K562 (cell line): ENCODE measurements at regions not wholly inside any gene's neighbourhood (a gene's known extent, or its start where the extent isn't known, plus 50 kb on each side); places are given as distances from the start of the nearest gene placed in this dataset.

ENCODE experiments used
- ARID1B ChIP-seq: fragments of 450-650 bp; IDR thresholded peaks from 2 replicates; pipeline ENCODE4 v1.6.1; 2016; ENCODE audit warnings: antibody characterized with exemption, mild to moderate bottlenecking, inconsistent platforms
- ARNT ChIP-seq, 2 experiments: fragments of 450-650 bp; IDR thresholded peaks; 2 replicates each; pipeline ENCODE4 v1.6.1; 2016; ENCODE audit warnings: mild to moderate bottlenecking in 1 of 2
- GABPB1 ChIP-seq: sonication (generic); formaldehyde crosslinking; IDR thresholded peaks from 2 replicates; pipeline ENCODE4 v1.8.0; 2022; ENCODE audit warnings: mild to moderate bottlenecking, missing genetic modification reagents
- GATAD2B ChIP-seq: fragments of 450-650 bp; IDR thresholded peaks from 2 replicates; pipeline ENCODE4 v1.6.1; 2017; ENCODE audit warnings: mild to moderate bottlenecking, borderline replicate concordance
- POU5F1 ChIP-seq: fragments of 150-350 bp; IDR thresholded peaks from 2 replicates; pipeline ENCODE4 v1.6.1; 2014; ENCODE audit warnings: borderline replicate concordance, low read length, low read depth, mild to moderate bottlenecking; ENCODE audit not compliant: partially characterized antibody
- RFX5 ChIP-seq: IDR thresholded peaks from 2 replicates; pipeline ENCODE4 v1.6.1; 2011; ENCODE audit warnings: low read depth, mild to moderate bottlenecking, improper control_type of control experiment, low read length
- SNRNP70 ChIP-seq: fragments of 200-400 bp; formaldehyde crosslinking; optimal IDR thresholded peaks from 2 replicates; pipeline ENCODE3; 2017; ENCODE audit warnings: low read depth, low read length
- SRSF7 ChIP-seq: fragments of 200-400 bp; formaldehyde crosslinking; optimal IDR thresholded peaks from 2 replicates; pipeline ENCODE3; 2017; ENCODE audit warnings: mild to moderate bottlenecking, low read depth, low read length
- SRSF9 ChIP-seq: fragments of 200-400 bp; formaldehyde crosslinking; IDR thresholded peaks from 2 replicates; pipeline ENCODE4 v1.6.1; 2017; ENCODE audit warnings: low read depth, low read length, borderline replicate concordance
- SUPT5H ChIP-seq: fragments of 450-650 bp; IDR thresholded peaks from 2 replicates; pipeline ENCODE4 v1.6.1; 2016
- ZBTB12 ChIP-seq: fragments of 250-450 bp; sonication (Bioruptor Pico); IDR thresholded peaks from 2 replicates; pipeline ENCODE4 v1.4.0; 2020
- ZNF124 ChIP-seq: sonication (generic); formaldehyde crosslinking; IDR thresholded peaks from 2 replicates; pipeline ENCODE4 v1.8.1; 2022; ENCODE audit warnings: missing genetic modification reagents
- ZNF184 ChIP-seq: sonication (generic); formaldehyde crosslinking; IDR thresholded peaks from 2 replicates; pipeline ENCODE4 v1.5.0; 2020; ENCODE audit warnings: missing genetic modification reagents
- ZNF239 ChIP-seq: fragments of 250-450 bp; sonication (Bioruptor Pico); IDR thresholded peaks from 2 replicates; pipeline ENCODE4 v1.4.0; 2020; ENCODE audit warnings: mild to moderate bottlenecking
- ZNF384 ChIP-seq: IDR thresholded peaks from 2 replicates; pipeline ENCODE4 v1.6.1; 2012; ENCODE audit warnings: low read depth, low read length, improper control_type of control experiment
- ZNF589 ChIP-seq: fragments of 200-800 bp; sonication (Bioruptor generic); IDR thresholded peaks from 2 replicates; pipeline ENCODE4 v1.6.1; 2016; ENCODE audit warnings: low read depth, missing genetic modification characterization, missing compliant biosample characterization
- TF ChIP-seq, protein P1 (sequence below), 2 experiments: fragments of 450-650 bp; conservative IDR thresholded peaks; 2 replicates each; pipeline ENCODE4 v1.6.1; 2017; ENCODE audit warnings: mild to moderate bottlenecking in 2 of 2, moderate library complexity in 2 of 2
- TF ChIP-seq, protein P2 (sequence below): fragments of 450-650 bp; IDR thresholded peaks from 2 replicates; pipeline ENCODE4 v1.6.1; 2016; ENCODE audit warnings: borderline replicate concordance
- TF ChIP-seq, protein P3 (sequence below), 3 experiments: fragments of 200-800 bp in 1 of 3; sonication (Bioruptor generic) in 1 of 3; sonication (generic) in 1 of 3; formaldehyde crosslinking in 1 of 3; IDR thresholded peaks; 2 replicates each; pipeline versions ENCODE4 v1.6.1 to v1.8.0; 2016 to 2022; ENCODE audit warnings: mild to moderate bottlenecking in 2 of 3, missing compliant biosample characterization in 2 of 3, missing genetic modification characterization in 2 of 3, missing genetic modification reagents in 1 of 3
- TF ChIP-seq, protein P4 (sequence below), 2 experiments: fragments of 450-650 bp in 1 of 2; sonication (generic) in 1 of 2; formaldehyde crosslinking in 1 of 2; IDR thresholded peaks in 1 of 2; conservative IDR thresholded peaks in 1 of 2; 2 replicates each; pipeline versions ENCODE4 v1.6.1 to v1.8.1; 2016 to 2023; ENCODE audit warnings: mild to moderate bottlenecking in 2 of 2, moderate library complexity in 2 of 2, inconsistent platforms in 1 of 2, missing genetic modification reagents in 1 of 2

GRCh38 chr14:22332686-22333421, 256.2 kb downstream of the DAD1 start (continued):
- TF ChIP-seq, protein P1, sequence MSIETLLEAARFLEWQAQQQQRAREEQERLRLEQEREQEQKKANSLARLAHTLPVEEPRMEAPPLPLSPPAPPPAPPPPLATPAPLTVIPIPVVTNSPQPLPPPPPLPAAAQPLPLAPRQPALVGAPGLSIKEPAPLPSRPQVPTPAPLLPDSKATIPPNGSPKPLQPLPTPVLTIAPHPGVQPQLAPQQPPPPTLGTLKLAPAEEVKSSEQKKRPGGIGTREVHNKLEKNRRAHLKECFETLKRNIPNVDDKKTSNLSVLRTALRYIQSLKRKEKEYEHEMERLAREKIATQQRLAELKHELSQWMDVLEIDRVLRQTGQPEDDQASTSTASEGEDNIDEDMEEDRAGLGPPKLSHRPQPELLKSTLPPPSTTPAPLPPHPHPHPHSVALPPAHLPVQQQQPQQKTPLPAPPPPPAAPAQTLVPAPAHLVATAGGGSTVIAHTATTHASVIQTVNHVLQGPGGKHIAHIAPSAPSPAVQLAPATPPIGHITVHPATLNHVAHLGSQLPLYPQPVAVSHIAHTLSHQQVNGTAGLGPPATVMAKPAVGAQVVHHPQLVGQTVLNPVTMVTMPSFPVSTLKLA (conservative IDR thresholded peaks at IDR 0.05): no peak
- TF ChIP-seq, protein P2, sequence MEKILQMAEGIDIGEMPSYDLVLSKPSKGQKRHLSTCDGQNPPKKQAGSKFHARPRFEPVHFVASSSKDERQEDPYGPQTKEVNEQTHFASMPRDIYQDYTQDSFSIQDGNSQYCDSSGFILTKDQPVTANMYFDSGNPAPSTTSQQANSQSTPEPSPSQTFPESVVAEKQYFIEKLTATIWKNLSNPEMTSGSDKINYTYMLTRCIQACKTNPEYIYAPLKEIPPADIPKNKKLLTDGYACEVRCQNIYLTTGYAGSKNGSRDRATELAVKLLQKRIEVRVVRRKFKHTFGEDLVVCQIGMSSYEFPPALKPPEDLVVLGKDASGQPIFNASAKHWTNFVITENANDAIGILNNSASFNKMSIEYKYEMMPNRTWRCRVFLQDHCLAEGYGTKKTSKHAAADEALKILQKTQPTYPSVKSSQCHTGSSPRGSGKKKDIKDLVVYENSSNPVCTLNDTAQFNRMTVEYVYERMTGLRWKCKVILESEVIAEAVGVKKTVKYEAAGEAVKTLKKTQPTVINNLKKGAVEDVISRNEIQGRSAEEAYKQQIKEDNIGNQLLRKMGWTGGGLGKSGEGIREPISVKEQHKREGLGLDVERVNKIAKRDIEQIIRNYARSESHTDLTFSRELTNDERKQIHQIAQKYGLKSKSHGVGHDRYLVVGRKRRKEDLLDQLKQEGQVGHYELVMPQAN: no peak
- TF ChIP-seq, protein P3, sequence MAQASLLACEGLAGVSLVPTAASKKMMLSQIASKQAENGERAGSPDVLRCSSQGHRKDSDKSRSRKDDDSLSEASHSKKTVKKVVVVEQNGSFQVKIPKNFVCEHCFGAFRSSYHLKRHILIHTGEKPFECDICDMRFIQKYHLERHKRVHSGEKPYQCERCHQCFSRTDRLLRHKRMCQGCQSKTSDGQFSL (CRISPR knock-in tag; IDR thresholded peaks at IDR 0.05): no peak
- TF ChIP-seq, protein P3 (tag; IDR thresholded peaks at IDR 0.05): no peak
- TF ChIP-seq, protein P4, sequence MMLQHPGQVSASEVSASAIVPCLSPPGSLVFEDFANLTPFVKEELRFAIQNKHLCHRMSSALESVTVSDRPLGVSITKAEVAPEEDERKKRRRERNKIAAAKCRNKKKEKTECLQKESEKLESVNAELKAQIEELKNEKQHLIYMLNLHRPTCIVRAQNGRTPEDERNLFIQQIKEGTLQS (IDR thresholded peaks at IDR 0.05): 0 out of 2 replicates have a peak, but pooled peaks have one; percentile 13
- TF ChIP-seq, protein P4 (CRISPR knock-in tag; conservative IDR thresholded peaks at IDR 0.05): no peak
- TF ChIP-seq ZNF124: no peak
- no peak for TF ChIP-seq ZBTB12 (CRISPR knock-in tag)
- TF ChIP-seq ARID1B: no peak
- TF ChIP-seq ZNF589 (CRISPR knock-in tag): no peak
- no peak for TF ChIP-seq RFX5
- no peak for TF ChIP-seq ZNF384
- no peak for TF ChIP-seq SRSF9
- TF ChIP-seq ZNF239 (CRISPR knock-in tag): no peak
- TF ChIP-seq ZNF184 (CRISPR knock-in tag): no peak
- no peak for TF ChIP-seq SRSF7
- TF ChIP-seq SNRNP70: no peak
- no peak for TF ChIP-seq POU5F1
- TF ChIP-seq GATAD2B: no peak
- no peak for TF ChIP-seq SUPT5H
- no peak for TF ChIP-seq ARNT (IDR thresholded peaks at IDR 0.05)
- no peak for TF ChIP-seq GABPB1 (CRISPR knock-in tag)
